CD4-positive, alpha-beta T cell treated with Interleukin-4 for 4 hours (primary cell): ENCODE measurements at regions not wholly inside any gene's neighbourhood (a gene's known extent, or its start where the extent isn't known, plus 50 kb on each side); places are given as distances from the start of the nearest gene placed in this dataset.
A peak's percentile ranks its signal among the peaks of the same experiment; 100 is the strongest.

ENCODE experiments used
- DNase-seq: peaks from one replicate; pipeline ENCODE4 v3.0.0-alpha.2; 2020

DNA sequence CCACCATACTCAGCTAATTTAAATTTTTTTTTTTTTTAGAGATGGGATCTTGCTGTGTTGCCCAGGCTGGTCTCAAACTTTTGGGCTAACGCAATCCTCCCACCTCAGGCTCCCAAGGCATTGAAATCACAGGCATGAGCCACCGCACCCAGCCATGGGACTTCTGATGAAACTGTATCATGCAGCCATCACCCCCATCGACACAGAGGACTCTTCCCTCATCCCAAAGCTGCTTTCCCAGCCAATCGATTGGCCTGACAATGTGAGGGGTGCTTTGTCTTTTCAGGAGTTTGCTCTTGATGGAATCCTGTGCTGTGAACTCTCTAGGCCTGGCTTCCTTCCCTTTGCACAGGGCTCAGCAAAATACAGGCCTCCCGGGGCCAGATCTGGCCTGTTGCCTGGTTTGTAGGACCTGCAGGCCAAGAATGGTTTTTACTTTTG is 59.6 kb upstream of the NCOR2 start:
- no peak for DNase-seq

DNA sequence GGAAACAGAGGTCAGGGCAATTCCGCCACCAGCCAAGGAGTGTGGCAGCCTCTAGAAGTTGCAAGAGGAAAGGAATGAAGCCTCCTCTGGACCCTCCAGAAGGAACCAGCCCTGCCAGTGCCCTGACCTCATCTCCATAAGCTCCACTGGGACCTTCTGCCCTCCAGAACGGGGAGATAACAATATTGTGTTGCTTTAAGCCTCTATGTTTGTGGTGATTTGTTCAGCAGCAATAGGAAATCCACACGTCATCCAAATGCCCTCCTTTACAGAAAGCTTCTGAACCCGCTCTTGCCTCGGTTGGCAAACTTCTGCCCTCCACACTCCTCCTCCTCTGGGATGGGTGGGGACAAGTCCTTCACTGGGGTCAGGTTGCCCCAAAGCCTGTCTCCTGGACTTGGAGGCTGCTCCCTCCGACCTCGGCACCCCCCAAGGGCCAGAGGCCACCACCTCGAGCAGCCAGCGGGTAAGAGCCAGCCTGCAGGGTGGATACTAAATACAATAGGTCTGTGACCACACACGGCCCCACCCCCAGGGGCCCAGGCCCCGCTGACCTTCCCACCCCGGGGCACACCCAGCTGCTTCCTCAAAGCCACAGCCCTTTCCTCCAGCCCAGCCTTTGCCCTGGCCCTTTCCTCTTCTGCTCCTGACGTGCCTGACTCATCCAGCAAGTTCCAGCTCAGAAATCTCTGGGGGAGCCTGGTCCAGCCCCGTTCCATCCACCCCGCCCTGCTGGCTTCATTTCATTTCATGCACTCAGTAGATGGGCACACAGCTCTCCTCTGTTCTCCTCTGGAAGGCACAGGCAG is 58.7 kb upstream of the NCOR2 start:
- DNase-seq: peak; percentile 20

DNA sequence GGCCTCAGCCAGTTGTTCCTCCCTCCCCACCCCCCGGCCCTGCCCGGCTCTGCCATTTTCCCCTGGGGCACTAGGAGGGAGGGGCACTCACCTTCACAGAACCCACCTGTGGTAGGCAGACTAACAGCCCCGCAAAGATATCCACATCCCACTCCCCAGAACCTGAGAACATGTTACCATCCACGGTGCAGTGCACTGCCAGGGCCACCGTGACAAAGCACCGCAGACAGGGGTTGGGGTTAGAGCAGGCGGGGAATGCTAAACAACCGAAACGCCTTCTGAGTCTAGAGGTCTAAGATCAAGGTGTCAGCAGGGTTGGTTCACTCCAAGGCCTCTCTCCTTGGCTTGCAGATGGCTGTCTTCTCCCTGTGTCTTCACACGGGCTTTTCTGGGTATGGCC is 57.4 kb upstream of the NCOR2 start:
- DNase-seq: no peak

DNA sequence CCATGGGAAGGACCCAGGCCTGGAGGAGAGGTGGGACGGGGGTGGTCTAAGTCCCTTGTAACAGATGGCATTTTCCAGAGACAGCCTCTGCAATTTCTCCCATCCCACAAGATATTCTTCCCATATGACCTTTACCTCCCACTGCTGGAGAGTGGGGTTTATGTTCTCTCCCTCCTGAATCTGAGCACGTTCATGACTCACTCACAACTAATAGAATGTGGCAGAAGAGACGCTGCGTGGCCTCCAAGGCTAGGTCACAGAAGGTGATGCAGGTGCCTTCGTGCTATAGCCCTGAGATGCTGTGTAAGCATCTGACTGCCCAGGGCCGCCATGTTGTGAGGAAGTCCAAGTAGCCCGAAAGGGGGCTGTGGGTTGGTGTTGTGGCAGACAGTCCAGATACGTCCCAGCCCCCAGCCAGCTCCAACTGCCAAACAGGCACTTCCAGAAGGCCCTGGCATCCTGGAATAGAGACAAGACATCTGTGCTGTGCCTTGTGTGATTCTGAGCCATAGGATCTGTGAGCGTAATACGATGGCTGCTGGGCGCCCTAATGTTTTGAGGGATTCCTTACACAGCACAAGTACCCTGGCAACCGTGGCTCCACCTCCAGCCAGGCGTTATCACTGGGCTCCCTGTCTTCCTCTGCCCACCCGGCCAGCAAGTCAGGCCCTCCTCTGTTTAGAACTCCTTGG is 56.1 kb upstream of the NCOR2 start:
- DNase-seq: no peak

DNA sequence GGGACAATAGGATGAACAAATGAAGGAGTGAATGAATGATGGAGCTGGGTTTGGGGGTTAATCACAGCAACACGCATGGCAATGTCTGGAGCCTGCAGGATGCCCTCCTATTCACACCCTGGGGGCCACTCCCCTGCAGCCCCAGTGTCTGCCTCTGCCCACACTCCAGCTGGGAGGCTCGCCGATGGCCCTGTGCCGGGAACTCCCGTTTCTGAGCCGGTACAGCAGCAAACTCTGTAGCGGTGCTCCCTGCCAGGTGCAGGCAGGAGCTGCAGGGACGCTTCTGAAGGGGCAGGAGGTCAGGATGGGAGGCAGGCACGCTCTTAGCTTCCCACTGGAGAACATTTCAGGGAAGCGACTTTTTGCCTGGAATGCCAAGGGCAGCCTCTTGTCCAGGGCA is 55.4 kb upstream of the NCOR2 start:
- DNase-seq: no peak

DNA sequence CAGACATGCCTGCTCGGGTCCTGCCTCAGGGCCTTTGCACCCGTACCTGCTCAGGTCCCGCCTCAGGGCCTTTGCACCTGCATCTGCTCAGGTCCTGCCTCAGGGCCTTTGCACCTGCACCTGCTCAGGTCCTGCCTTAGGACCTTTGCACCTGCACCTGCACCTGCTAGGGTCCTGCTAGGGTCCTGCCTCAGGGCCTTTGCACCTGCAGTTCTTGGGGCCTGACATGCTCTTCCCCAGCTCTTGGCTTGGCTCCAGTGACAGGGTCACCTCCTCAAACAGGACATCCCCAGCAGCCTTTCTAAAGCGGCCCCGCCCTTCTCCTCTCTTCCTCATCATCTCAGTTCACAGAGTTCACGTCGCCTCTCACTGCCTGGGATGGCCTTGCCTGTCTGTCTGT is 54.9 kb upstream of the NCOR2 start:
- no peak for DNase-seq

DNA sequence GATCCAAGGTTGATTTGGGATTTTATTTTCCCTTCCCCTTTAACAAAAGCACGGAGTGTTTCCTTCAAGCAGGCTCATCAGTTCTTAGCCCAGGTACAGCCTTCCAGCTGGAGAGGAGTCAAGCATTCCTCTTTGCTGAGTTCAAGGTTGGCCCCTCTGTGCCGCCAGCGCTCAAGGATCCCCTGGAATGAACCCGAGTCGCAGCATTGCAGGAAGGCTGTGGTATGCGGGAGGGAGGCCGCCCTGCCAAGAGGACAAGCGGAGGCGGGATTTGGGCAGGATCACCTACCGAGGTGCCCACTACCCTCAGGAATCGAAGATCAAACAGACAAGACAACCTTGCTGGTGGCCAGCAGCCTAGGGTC is 53.9 kb upstream of the NCOR2 start:
- no peak for DNase-seq

DNA sequence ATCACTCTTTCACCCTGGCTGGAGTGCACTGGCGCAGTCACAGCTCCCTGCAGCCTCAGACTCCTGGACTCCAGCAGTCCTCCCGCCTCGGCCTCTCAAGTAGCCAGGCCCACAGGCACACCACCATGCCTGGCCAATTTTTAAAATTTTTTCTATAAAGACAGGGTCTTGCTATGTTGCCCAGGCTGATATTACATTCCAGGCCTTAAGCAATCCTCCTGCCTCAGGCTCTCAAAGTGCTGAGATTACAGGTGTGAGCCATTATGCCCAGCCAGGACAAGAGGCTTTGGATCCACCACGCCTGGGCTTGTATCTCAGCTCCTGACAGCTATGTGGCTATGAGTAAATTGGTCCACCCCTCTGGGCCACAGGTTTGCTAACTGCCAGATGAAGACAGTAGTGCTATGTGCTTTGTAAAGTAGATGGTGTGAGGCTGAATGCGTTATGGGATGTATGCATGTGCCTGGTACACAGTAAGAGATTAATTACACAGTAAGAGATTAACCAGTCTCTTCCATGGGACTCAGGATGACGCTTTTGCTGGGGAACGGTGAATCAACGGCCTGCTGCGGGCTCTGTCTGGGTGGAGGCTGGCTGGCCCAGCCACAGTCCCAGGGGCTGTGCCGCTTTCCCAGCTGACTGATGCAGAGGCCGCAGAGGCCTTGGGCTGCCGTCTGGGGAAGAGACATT is 53.3 kb upstream of the NCOR2 start:
- DNase-seq: no peak

DNA sequence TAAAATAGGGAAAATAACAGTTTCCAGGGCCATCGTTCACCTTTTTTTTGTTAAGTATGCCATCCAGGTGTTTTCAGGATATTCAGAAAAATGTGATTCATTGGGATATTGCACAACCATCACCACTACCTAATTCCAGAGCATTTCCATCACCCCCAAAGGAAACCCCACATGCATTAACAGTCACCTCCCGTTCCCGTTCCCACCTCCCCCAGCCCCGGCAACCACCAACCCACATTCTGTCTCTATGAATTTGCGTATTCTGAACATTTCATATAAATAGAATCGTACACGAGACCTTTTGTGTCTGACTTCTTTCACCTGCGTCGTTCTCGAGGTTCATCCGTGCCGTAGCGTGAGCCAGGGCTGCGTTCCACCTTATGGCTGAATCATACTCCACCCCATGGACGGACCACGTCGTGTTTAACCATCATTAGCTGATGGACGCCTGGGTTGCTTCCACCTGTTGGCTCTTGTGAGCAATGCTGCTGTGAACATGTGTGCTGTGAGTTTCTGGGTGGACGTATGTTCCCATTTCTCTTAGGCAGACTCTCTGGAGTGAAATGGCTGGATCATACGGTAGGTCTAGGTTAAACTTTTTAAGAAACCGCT is 51.0 kb upstream of the NCOR2 start:
- DNase-seq: no peak

DNA sequence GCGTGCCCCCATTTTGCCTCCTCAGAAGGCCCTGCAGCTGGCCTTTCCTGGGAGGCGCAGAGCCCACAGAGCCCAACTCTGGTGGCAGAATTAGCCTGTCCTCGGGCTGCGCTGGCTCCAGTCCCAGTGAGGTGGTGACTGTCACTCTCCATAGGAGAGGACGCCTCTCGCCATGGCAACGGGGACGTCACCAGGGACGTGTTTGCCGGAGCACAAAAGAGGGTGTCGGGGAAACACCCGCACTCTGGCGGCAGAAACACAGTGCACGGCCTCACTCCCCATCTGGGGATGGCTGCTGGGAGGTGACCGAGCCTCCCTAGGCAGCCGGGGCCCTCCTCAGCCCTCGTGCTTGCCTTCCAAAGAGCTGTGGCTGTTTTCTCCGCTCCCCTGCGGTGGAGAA is 50.2 kb upstream of the NCOR2 start:
- no peak for DNase-seq
